Activated CD4-positive, alpha-beta T cell treated with anti-CD3 and anti-CD28 coated beads for 36 hours (primary cell): ENCODE measurements at regions not wholly inside any gene's neighbourhood (a gene's known extent, or its start where the extent isn't known, plus 50 kb on each side); places are given as distances from the start of the nearest gene placed in this dataset.
"Not testable (repeated sequence)": the region's sequence is repeated elsewhere in the genome, so short reads cannot be mapped to it uniquely, and the experiment has no call there.

ENCODE experiments used
- ATAC-seq: fragments of 200-7000 bp; cut with Tn5 transposase; one replicate; pipeline ENCODE4 v1.10.0; 2021; ENCODE audit warnings: mild to moderate bottlenecking, moderate library complexity
- CTCF ChIA-PET: fragments of 350-600 bp; sonication (Branson Sonifier 250); formaldehyde crosslinking; loops from one replicate; lab custom pipeline; 2021; ENCODE audit warnings: antibody characterized with exemption; lab: Charles Lee
- POLR2A ChIA-PET: fragments of 350-600 bp; sonication (Branson Sonifier 250); formaldehyde crosslinking; loops from one replicate; lab custom pipeline; 2021; ENCODE audit warnings: antibody characterized with exemption, inconsistent platforms; lab: Charles Lee
- DNase-seq: peaks from one replicate; pipeline ENCODE4 v3.0.0-alpha.2; 2020
- H3K27ac Mint-ChIP-seq: one replicate; pipeline ENCODE4 v1.8.0; 2021; ENCODE audit warnings: mixed read lengths
- H3K27me3 Mint-ChIP-seq: one replicate; pipeline ENCODE4 v1.8.0; 2021; ENCODE audit warnings: mixed read lengths
- H3K36me3 Mint-ChIP-seq: one replicate; pipeline ENCODE4 v1.8.0; 2021; ENCODE audit warnings: low read depth, mixed read lengths
- H3K4me1 Mint-ChIP-seq: one replicate; pipeline ENCODE4 v1.8.0; 2021; ENCODE audit warnings: mixed read lengths
- H3K4me3 Mint-ChIP-seq: one replicate; pipeline ENCODE4 v1.8.0; 2021; ENCODE audit warnings: mild to moderate bottlenecking, moderate library complexity, mixed read lengths
- H3K9me3 Mint-ChIP-seq: one replicate; pipeline ENCODE4 v1.8.0; 2021; ENCODE audit warnings: low read depth, mixed read lengths
- intact Hi-C, 2 experiments: fragments of 100-400 bp; cut with DNase I in 1 of 2; cut with micrococcal nuclease in 1 of 2; formaldehyde crosslinking; loops; one replicate each; pipeline versions ENCODE4 v1.14.2 to v1.15.1; 2022 to 2024; cut with DNase I, micrococcal nuclease

DNA sequence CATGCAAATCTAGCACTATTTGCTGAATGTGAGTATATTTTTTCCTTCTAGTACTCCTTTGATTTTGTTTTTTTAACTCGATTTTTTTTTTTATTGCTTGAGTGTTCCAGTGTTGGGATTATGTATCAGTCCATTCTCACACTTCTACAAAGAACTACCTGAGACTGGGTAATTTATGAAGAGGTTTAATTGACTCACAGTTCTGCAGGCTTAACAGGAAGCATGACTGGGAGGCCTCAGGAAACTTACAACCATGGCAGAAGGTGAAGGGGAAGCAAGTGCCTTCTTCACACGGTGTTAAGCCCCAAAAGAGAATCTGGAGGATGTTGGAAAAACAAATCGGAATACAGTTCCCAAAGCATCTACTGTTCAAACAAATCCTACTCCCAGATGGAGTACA is 69.1 kb downstream of the ZNF518B start:
- H3K36me3 Mint-ChIP-seq, H3K4me1 Mint-ChIP-seq, H3K27me3 Mint-ChIP-seq, ATAC-seq, H3K27ac Mint-ChIP-seq, POLR2A ChIA-PET, intact Hi-C loops, DNase-seq, H3K9me3 Mint-ChIP-seq, H3K4me3 Mint-ChIP-seq, CTCF ChIA-PET: not testable (repeated sequence)

DNA sequence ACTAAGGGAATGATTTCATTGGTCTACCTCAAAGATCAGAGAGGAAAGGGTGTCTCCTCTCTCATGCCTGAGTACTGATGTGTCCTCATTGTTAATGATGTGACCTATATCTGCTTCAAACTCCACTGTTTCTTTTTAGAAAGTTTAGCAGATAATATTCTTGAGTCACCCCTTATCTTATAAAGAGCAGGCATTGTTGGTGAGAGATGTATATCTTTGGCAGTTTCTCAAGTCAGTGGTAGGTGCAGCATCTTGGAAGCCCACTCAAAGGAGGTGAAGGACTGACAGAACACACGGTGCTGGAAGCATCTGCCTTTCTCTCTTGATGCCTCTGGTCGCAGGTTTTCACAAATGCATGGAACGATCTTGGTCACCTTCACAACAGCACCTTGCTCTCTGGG is 71.2 kb downstream of the ZNF518B start:
- ATAC-seq (no peak), DNase-seq (no peak)
- POLR2A ChIA-PET, result no interaction called here
- no peak overlapping the region for H3K4me3 Mint-ChIP-seq
- no peaks in the 10 kb centered on the region for H3K36me3 Mint-ChIP-seq
- no peaks in the 10 kb centered on the region for H3K4me1 Mint-ChIP-seq
- intact Hi-C loops, result no loop called here
- H3K27ac Mint-ChIP-seq, result no peak overlapping the region
- H3K27me3 Mint-ChIP-seq, result no peaks in the 10 kb centered on the region
- CTCF ChIA-PET, result no interaction called here
- peaks cover 4% of the 10 kb centered on the region for H3K9me3 Mint-ChIP-seq

DNA sequence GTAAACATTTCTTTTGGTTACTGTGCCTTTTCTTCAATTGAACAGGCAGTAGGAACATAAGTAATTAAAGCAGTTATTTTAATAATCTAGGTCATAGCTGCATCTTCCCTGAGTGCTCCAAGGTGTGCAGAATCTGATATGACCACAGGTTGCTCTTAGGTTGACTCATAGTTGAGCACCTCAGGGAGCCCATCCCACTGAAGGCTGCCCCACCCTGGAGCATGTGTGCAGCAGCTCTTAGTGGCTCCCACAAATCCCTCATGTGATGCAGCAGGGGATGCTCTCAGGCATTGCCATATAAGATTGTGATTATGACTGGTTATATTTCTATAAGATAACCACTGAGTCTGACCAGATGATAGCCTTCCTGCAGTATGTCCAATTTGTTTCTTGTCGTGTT is 72.3 kb downstream of the ZNF518B start:
- Mint-ChIP-seq H3K36me3 (no peaks in the 10 kb centered on the region), H3K27me3 (no peaks in the 10 kb centered on the region), H3K4me3 (no peak overlapping the region), H3K27ac (no peak overlapping the region), H3K9me3 (peaks cover 4% of the 10 kb centered on the region), H3K4me1 (no peaks in the 10 kb centered on the region)
- ATAC-seq (no peak), DNase-seq (no peak)
- CTCF ChIA-PET, result interaction anchor here (0.5 kb wide), 1 partner anchor 63 kb away, joined by 3 read pairs; no protein-coding TSS in a partner anchor
- intact Hi-C loops, result no loop called here
- POLR2A ChIA-PET, result no interaction called here

DNA sequence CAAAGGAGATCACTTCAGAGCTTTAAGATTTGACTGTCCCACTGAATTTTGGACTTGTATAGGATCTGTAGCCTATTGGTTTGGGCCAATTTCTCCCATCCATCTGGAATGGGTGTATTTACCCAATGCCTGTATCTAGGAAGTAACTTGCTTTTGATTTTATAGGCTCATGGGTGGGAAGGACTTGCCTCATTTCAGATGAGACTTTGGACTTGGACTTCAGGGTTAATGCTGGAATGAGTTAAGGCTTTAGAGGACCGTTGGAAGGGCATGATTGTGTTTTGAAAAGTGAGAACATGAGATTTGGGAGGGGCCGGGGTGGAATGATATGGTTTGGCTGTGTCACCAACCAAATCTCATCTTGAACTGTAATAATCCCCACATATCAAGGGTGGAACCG is 73.8 kb downstream of the ZNF518B start:
- no peaks in the 10 kb centered on the region for H3K27me3 Mint-ChIP-seq
- H3K36me3 Mint-ChIP-seq, result no peaks in the 10 kb centered on the region
- intact Hi-C loops, result no loop called here
- H3K9me3 Mint-ChIP-seq, result peaks cover 4% of the 10 kb centered on the region
- CTCF ChIA-PET, result no interaction called here
- ATAC-seq (no peak), DNase-seq (no peak)
- H3K27ac Mint-ChIP-seq, result no peak overlapping the region
- no peaks in the 10 kb centered on the region for H3K4me1 Mint-ChIP-seq
- no peak overlapping the region for H3K4me3 Mint-ChIP-seq
- POLR2A ChIA-PET, result no interaction called here

DNA sequence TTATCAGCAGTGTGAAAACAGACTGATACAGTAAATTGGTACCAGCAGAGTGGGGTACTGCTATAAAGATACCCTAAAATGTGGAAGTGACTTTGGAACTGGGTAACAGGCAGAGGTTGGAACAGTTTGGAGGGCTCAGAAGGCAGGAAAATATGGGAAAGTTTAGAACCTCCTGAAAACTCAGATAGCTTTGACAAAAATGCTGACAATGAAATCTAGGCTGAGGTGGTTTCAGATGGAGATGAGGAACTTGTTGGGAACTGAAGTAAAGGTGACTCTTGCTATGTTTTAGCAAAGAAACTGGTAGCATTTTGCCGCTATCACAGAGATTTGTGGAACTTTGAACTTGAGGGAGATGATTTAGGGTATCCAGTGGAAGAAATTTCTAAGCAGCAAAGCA is 75.1 kb downstream of the ZNF518B start:
- H3K36me3 Mint-ChIP-seq, H3K4me3 Mint-ChIP-seq, POLR2A ChIA-PET, intact Hi-C loops, H3K27ac Mint-ChIP-seq, H3K27me3 Mint-ChIP-seq, ATAC-seq, DNase-seq, H3K4me1 Mint-ChIP-seq, H3K9me3 Mint-ChIP-seq: not testable (repeated sequence)
- CTCF ChIA-PET, result interaction anchor here (0.7 kb wide), 1 partner anchor 154 kb away, joined by 3 read pairs; no protein-coding TSS in a partner anchor

DNA sequence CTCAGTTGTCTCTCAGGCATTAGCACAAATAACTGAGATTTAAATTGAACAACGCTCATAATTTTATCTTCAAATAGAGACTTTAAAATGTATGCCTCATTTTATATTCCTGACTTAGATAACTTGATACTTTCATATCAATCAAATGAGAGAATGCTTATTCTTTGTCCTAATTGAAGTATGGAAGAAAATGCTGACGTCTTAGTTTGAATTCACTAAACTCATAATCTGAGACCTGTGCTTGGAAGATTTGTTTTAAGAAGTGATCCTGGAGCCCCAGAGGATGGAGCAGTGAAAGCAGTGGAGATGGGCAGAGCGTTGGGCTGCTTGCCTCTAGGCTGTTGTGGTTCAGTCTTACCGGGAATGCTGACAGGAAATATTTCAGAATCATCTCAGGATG is 76.1 kb downstream of the ZNF518B start:
- ChIA-PET CTCF (no interaction called here), POLR2A (no interaction called here)
- H3K4me3 Mint-ChIP-seq, result no peak overlapping the region
- H3K36me3 Mint-ChIP-seq, result no peaks in the 10 kb centered on the region
- no peaks in the 10 kb centered on the region for H3K4me1 Mint-ChIP-seq
- no peak for ATAC-seq
- no peaks in the 10 kb centered on the region for H3K27me3 Mint-ChIP-seq
- DNase-seq, result no peak
- no peak overlapping the region for H3K27ac Mint-ChIP-seq
- intact Hi-C loops, result no loop called here
- no peaks in the 10 kb centered on the region for H3K9me3 Mint-ChIP-seq

DNA sequence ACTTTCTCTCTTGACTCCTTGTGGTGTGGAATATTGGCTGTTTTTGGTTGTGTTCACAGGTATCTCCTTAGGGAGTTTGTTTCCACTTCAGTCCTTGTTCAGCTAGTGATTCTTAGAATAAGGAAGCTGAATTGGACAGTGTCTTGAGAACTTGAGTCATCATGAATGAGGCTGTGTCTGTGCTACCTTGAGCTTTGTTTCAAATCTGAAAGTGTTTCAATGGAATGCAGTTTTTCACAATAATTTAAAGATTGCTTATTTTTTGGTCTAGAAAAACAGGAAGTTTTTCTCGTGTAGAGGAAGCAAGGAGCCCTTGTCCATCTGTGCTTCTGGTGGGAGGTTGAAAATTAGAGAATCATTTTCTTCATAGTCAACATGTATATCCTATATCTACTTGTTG is 76.5 kb downstream of the ZNF518B start:
- no peaks in the 10 kb centered on the region for H3K27me3 Mint-ChIP-seq
- H3K27ac Mint-ChIP-seq, result no peak overlapping the region
- intact Hi-C loops, result no loop called here
- no peak for DNase-seq
- H3K9me3 Mint-ChIP-seq, result no peaks in the 10 kb centered on the region
- H3K4me1 Mint-ChIP-seq, result no peaks in the 10 kb centered on the region
- no peaks in the 10 kb centered on the region for H3K36me3 Mint-ChIP-seq
- ChIA-PET CTCF (no interaction called here), POLR2A (no interaction called here)
- no peak for ATAC-seq
- no peak overlapping the region for H3K4me3 Mint-ChIP-seq

DNA sequence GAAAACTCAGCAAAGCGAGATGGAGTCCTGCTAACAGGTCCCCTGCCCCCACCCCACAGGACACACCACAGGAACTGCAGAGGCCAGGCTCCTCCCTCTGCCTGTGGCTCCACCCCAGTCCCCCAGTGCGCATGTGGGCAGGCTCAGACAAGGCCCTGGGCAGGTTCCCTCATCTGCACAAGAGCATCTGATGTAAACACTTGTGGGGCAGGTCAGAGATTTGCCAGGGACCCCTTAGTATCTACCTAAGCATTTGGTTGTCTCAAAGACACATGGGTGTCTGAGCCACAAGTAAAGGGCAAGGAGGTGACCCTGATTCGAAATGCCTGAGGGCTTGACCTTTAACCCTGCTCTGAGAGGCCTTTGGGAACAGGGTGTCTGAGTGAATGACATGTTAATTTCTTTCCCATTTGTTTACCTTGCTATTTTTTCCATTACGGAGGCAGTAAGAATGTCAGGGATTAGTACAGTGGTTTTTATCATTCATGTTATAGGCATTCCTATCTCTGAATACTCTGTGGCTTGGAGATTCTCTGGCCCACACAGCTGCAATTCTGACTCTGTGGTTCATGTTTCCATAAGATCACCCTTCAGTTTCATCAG is 85.3 kb downstream of the ZNF518B start:
- DNase-seq (no peak), ATAC-seq (no peak)
- Mint-ChIP-seq H3K4me1 (no peaks in the 10 kb centered on the region), H3K4me3 (no peak overlapping the region), H3K27me3 (peaks cover 2% of the 10 kb centered on the region), H3K27ac (no peak overlapping the region), H3K9me3 (no peaks in the 10 kb centered on the region), H3K36me3 (no peaks in the 10 kb centered on the region)
- intact Hi-C loops, result no loop called here
- ChIA-PET POLR2A (no interaction called here), CTCF (no interaction called here)

DNA sequence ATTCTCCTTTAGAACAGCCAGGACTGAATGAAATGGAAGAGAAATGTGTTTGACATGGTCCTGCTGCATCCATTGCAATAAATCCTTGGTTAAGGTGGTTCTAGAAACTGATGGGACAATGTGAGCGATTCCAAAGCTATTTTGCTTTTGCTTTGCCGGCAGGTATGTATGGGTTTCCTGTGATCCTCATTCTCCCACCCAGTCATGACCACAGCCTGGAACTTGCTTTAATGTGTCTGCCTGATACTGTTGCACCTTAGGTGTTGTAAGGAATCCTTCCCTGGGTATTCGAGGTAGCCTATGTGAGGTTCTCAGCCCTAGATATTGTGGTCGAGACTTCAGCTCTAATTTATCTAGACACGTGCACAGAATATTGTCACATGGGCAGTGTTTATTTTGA is 86.1 kb downstream of the ZNF518B start:
- H3K36me3 Mint-ChIP-seq, result no peaks in the 10 kb centered on the region
- CTCF ChIA-PET, result interaction anchor here (1.2 kb wide), 1 partner anchor 16 kb away, joined by 3 read pairs; no protein-coding TSS in a partner anchor
- DNase-seq, result no peak
- POLR2A ChIA-PET, result interaction anchor here (0.7 kb wide), 1 partner anchor 719 kb away, joined by 3 read pairs; no protein-coding TSS in a partner anchor
- no peak overlapping the region for H3K27ac Mint-ChIP-seq
- no peaks in the 10 kb centered on the region for H3K4me1 Mint-ChIP-seq
- H3K27me3 Mint-ChIP-seq, result peaks cover 2% of the 10 kb centered on the region
- intact Hi-C loops, result no loop called here
- no peak overlapping the region for H3K4me3 Mint-ChIP-seq
- no peaks in the 10 kb centered on the region for H3K9me3 Mint-ChIP-seq
- no peak for ATAC-seq

DNA sequence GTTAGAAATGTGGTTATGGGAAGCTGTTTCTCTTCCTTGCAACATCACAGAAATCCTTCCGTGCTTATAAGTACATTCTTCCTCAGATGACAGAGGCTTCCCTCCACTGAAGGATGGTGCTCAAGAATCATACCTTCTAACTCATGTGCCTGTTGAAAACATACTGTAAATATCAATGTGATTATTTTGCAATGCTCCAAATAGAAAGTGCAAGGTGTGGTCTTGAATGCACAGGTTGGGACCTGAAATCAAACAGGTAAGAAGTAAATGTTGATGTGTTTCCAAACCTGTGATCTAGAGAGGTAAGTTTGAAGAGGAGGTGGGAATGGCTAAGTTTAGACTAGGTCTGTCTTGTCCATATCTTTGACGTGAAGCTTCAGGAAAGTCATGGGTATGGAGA is 87.7 kb downstream of the ZNF518B start:
- no peak overlapping the region for H3K27ac Mint-ChIP-seq
- CTCF ChIA-PET, result interaction anchor here (0.5 to 0.7 kb wide), 3 partner anchors 45 to 630 kb away, joined by 3 read pairs; no protein-coding TSS in a partner anchor
- intact Hi-C loops, result no loop called here
- POLR2A ChIA-PET, result no interaction called here
- ATAC-seq (no peak), DNase-seq (no peak)
- no peaks in the 10 kb centered on the region for H3K4me1 Mint-ChIP-seq
- peaks cover 2% of the 10 kb centered on the region for H3K27me3 Mint-ChIP-seq
- H3K9me3 Mint-ChIP-seq, result no peaks in the 10 kb centered on the region
- H3K4me3 Mint-ChIP-seq, result no peak overlapping the region
- H3K36me3 Mint-ChIP-seq, result no peaks in the 10 kb centered on the region

DNA sequence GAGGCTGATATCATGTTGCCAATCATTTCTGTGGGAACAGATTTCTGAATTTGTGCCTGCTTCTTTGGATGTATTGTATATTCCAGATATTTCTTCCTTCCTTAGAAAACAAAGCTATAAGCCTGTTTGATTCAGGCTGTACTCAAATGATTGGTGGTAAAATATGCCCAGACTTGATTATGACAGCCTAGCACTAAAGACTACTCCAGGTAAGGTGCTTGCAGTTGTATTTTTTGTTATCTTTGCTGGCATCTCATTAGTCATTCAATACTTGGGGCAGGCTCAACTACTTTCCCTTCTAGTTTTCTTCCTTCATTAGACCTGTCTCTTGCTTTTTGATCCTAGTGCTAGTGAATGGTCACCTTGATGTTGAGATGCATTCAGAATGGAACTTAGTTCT is 90.6 kb downstream of the ZNF518B start:
- DNase-seq, result no peak
- ATAC-seq, result no peak
- Mint-ChIP-seq H3K27me3 (peaks cover 8% of the 10 kb centered on the region), H3K4me1 (no peaks in the 10 kb centered on the region), H3K36me3 (no peaks in the 10 kb centered on the region), H3K4me3 (no peak overlapping the region), H3K9me3 (no peaks in the 10 kb centered on the region), H3K27ac (no peak overlapping the region)
- intact Hi-C loops, result no loop called here
- ChIA-PET POLR2A (no interaction called here), CTCF (interaction anchor here (0.6 kb wide), 1 partner anchor 10 kb away, joined by 3 read pairs; no protein-coding TSS in a partner anchor)

DNA sequence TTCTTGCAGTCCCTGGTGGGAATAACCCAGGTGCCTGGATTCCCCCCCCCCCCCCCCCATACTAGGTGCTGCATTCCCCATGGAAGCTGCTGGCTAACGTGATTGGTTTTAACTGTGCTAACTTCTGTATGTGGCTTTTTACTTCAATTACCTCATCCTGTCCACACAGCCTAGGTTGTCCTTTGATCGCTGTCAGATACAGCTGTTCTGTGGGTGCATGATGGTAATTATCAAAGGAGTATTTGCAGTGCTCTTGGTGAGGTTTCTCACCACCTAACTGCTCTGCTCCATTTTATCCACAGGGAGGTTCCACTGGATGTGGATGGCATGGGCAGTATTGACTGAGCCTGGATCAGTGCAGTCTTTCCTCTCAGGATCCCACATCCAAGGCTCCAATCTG is 93.0 kb downstream of the ZNF518B start:
- peaks cover 8% of the 10 kb centered on the region for H3K27me3 Mint-ChIP-seq
- H3K4me3 Mint-ChIP-seq, result no peak overlapping the region
- no peaks in the 10 kb centered on the region for H3K4me1 Mint-ChIP-seq
- ChIA-PET CTCF (no interaction called here), POLR2A (interaction anchor here (0.7 kb wide), 1 partner anchor 18 kb away, joined by 3 read pairs; no protein-coding TSS in a partner anchor)
- H3K9me3 Mint-ChIP-seq, result no peaks in the 10 kb centered on the region
- intact Hi-C loops, result no loop called here
- H3K27ac Mint-ChIP-seq, result no peak overlapping the region
- no peak for ATAC-seq
- H3K36me3 Mint-ChIP-seq, result no peaks in the 10 kb centered on the region
- DNase-seq, result no peak
